IMR-90 (cell line): ENCODE measurements at regions not wholly inside any gene's neighbourhood (a gene's known extent, or its start where the extent isn't known, plus 50 kb on each side); places are given as distances from the start of the nearest gene placed in this dataset.

ENCODE experiments used
- ATAC-seq: fragments of 200-7000 bp; cut with Tn5 transposase; 2 replicates; pipeline ENCODE4 v1.9.1; 2020; ENCODE audit warnings: low read depth, mild to moderate bottlenecking, moderate library complexity
- BruUV-seq: library from RNA; stranded (reverse); fragments of 400-500 nt; replicated peaks from 2 replicates; lab custom pipeline; 2021; lab: Mats Ljungman, UMichigan
- CTCF ChIA-PET: fragments of 300-600 bp; formaldehyde crosslinking; extraction: SDS; loops from one replicate; lab custom pipeline; 2021; ENCODE audit warnings: antibody characterized with exemption; lab: Yijun Ruan, JAX
- POLR2A ChIA-PET: fragments of 300-600 bp; sonication (Branson Sonifier 250); formaldehyde crosslinking; loops from one replicate; lab custom pipeline; 2022; ENCODE audit warnings: antibody characterized with exemption; ENCODE audit not compliant: unreplicated experiment; lab: Charles Lee
- DNase-seq: peaks from one replicate; pipeline ENCODE4 v3.0.0; 2013
- H2AFZ ChIP-seq: replicated peaks from 2 replicates; pipeline ENCODE3; 2013; ENCODE audit warnings: low read length, mild to moderate bottlenecking; ENCODE audit not compliant: poor library complexity
- H2AK5ac ChIP-seq: 2 replicates; pipeline ENCODE4 v1.6.1; 2013; ENCODE audit warnings: low read depth, low read length, inconsistent platforms
- H2AK9ac ChIP-seq: replicated peaks from 2 replicates; pipeline ENCODE3; 2013; ENCODE audit warnings: mild to moderate bottlenecking, low read depth, low read length, moderate library complexity; ENCODE audit not compliant: poor library complexity
- H2BK120ac ChIP-seq: 2 replicates; pipeline ENCODE4 v1.6.1; 2013; ENCODE audit warnings: low read depth, low read length, inconsistent platforms
- H2BK15ac ChIP-seq: 3 replicates; pipeline ENCODE4 v1.6.1; 2013; ENCODE audit warnings: low read depth, low read length, inconsistent platforms
- H2BK20ac ChIP-seq: 2 replicates; pipeline ENCODE4 v1.6.1; 2013; ENCODE audit warnings: low read depth, mild to moderate bottlenecking, inconsistent platforms, low read length, moderate library complexity
- H2BK5ac ChIP-seq: 2 replicates; pipeline ENCODE4 v1.6.1; 2013; ENCODE audit warnings: mild to moderate bottlenecking, low read depth, low read length, inconsistent platforms; ENCODE audit not compliant: poor library complexity, severe bottlenecking
- H3K14ac ChIP-seq: replicated peaks from 2 replicates; pipeline ENCODE4 v1.6.1; 2013; ENCODE audit warnings: low read depth, low read length, inconsistent platforms
- H3K18ac ChIP-seq: 2 replicates; pipeline ENCODE4 v1.6.1; 2013; ENCODE audit warnings: low read depth, low read length, control low read depth
- H3K23ac ChIP-seq: 2 replicates; pipeline ENCODE4 v1.6.1; 2013; ENCODE audit warnings: low read depth, low read length, inconsistent platforms
- H3K27ac ChIP-seq: 2 replicates; pipeline ENCODE4 v1.5.1; 2013; ENCODE audit warnings: mild to moderate bottlenecking, control low read depth, low read length; ENCODE audit not compliant: insufficient read depth
- H3K27me3 ChIP-seq: 2 replicates; pipeline ENCODE4 v1.6.1; 2013; ENCODE audit warnings: low read length; ENCODE audit not compliant: control insufficient read depth, insufficient read depth
- H3K36me3 ChIP-seq: 2 replicates; pipeline ENCODE4 v1.6.1; 2013; ENCODE audit warnings: low read length, mixed read lengths; ENCODE audit not compliant: control insufficient read depth, insufficient read depth
- H3K4ac ChIP-seq: 2 replicates; pipeline ENCODE4 v1.6.1; 2013; ENCODE audit warnings: low read depth, low read length, inconsistent platforms
- H3K4me1 ChIP-seq: 2 replicates; pipeline ENCODE4 v1.6.1; 2013; ENCODE audit warnings: low read length, mixed read lengths; ENCODE audit not compliant: control insufficient read depth, insufficient read depth
- H3K4me2 ChIP-seq: 2 replicates; pipeline ENCODE4 v1.6.1; 2013; ENCODE audit warnings: low read depth, mild to moderate bottlenecking, control low read depth, low read length, moderate library complexity
- H3K4me3 ChIP-seq: 2 replicates; pipeline ENCODE4 v1.5.1; 2013; ENCODE audit warnings: low read depth, mild to moderate bottlenecking, control low read depth, low read length, moderate library complexity; ENCODE audit not compliant: insufficient read depth
- H3K56ac ChIP-seq: 2 replicates; pipeline ENCODE4 v1.6.1; 2013; ENCODE audit warnings: low read length, inconsistent platforms; ENCODE audit not compliant: insufficient read depth; ENCODE audit errors: extremely low read depth
- H3K79me1 ChIP-seq, 2 experiments: 2 replicates each; pipeline ENCODE4 v1.6.1; 2013; ENCODE audit warnings: low read length in 2 of 2, inconsistent platforms in 1 of 2, low read depth in 1 of 2
- H3K9ac ChIP-seq: 2 replicates; pipeline ENCODE4 v1.6.1; 2013; ENCODE audit warnings: low read depth, low read length, control low read depth
- H3K9me1 ChIP-seq: 2 replicates; pipeline ENCODE4 v1.6.1; 2013; ENCODE audit warnings: low read length, inconsistent platforms; ENCODE audit not compliant: insufficient read depth
- H3K9me3 ChIP-seq: 2 replicates; pipeline ENCODE4 v1.6.1; 2013; ENCODE audit warnings: low read length; ENCODE audit not compliant: control insufficient read depth, insufficient read depth
- H4K20me1 ChIP-seq: 2 replicates; pipeline ENCODE4 v1.6.1; 2013; ENCODE audit warnings: low read length, inconsistent platforms; ENCODE audit not compliant: insufficient read depth
- H4K5ac ChIP-seq: 2 replicates; pipeline ENCODE4 v1.6.1; 2013; ENCODE audit warnings: mild to moderate bottlenecking, low read depth, low read length, control low read depth
- H4K8ac ChIP-seq, 2 experiments: 2 replicates each; pipeline ENCODE4 v1.6.1; 2013; ENCODE audit warnings: low read depth in 2 of 2, low read length in 2 of 2, control low read depth in 1 of 2, inconsistent platforms in 1 of 2
- H4K91ac ChIP-seq: 2 replicates; pipeline ENCODE4 v1.6.1; 2013; ENCODE audit warnings: low read depth, low read length, inconsistent platforms; ENCODE audit not compliant: insufficient read depth
- BHLHE40 ChIP-seq: fragments of 150-350 bp; IDR thresholded peaks from 2 replicates; pipeline ENCODE4 v1.6.1; 2016; ENCODE audit warnings: mild to moderate bottlenecking, low read depth, low read length
- CEBPB ChIP-seq: IDR thresholded peaks from 2 replicates; pipeline ENCODE4 v1.6.1; 2012; ENCODE audit warnings: low read depth, low read length, improper control_type of control experiment
- CHD1 ChIP-seq: IDR thresholded peaks from 2 replicates; pipeline ENCODE4 v1.6.1; 2012; ENCODE audit warnings: low read depth, low read length, improper control_type of control experiment
- ELK1 ChIP-seq: fragments of 150-350 bp; IDR thresholded peaks from 2 replicates; pipeline ENCODE4 v1.6.1; 2016; ENCODE audit warnings: low read depth, mild to moderate bottlenecking, low read length, moderate library complexity, borderline replicate concordance
- MXI1 ChIP-seq: IDR thresholded peaks from 2 replicates; pipeline ENCODE4 v1.6.1; 2012; ENCODE audit warnings: low read depth, mild to moderate bottlenecking, low read length, moderate library complexity, borderline replicate concordance
- NFE2L2 ChIP-seq: fragments of 150-350 bp; IDR thresholded peaks from 2 replicates; pipeline ENCODE4 v1.6.1; 2016; ENCODE audit warnings: low read depth, mild to moderate bottlenecking, low read length
- POLR2A ChIP-seq: IDR thresholded peaks from 2 replicates; pipeline ENCODE4 v1.6.1; 2012; ENCODE audit warnings: mild to moderate bottlenecking, low read depth, low read length
- RAD21 ChIP-seq: IDR thresholded peaks from 2 replicates; pipeline ENCODE4 v1.6.1; 2012; ENCODE audit warnings: low read length, improper control_type of control experiment
- RCOR1 ChIP-seq: IDR thresholded peaks from 2 replicates; pipeline ENCODE4 v1.6.1; 2012; ENCODE audit warnings: mild to moderate bottlenecking, low read length, improper control_type of control experiment; ENCODE audit not compliant: insufficient replicate concordance
- WGBS, 2 experiments: methylation state at CpG; one replicate each; pipeline versions ENCODE4 v1.1.5 to v1.1.7; 2013; ENCODE audit warnings: missing lambda C conversion rate in 2 of 2; ENCODE audit not compliant: insufficient read length in 1 of 2; ENCODE audit errors: extremely low coverage in 2 of 2; 5-methylcytosine and 5-hydroxymethylcytosine counted together
- dilution Hi-C: fragments of 300-500 bp; cut with HindIII; formaldehyde crosslinking; loops from one replicate; pipeline ENCODE4 v1.14.3; 2018; ENCODE audit warnings: low sequenced_read_pairs; ENCODE audit not compliant: unreplicated experiment
- in situ Hi-C: fragments of 300-500 bp; cut with MboI; formaldehyde crosslinking; loops from 3 replicates; pipeline ENCODE4 v1.14.3; 2019; ENCODE audit warnings: low sequenced_read_pairs, inconsistent platforms, mixed read lengths
- intact Hi-C: fragments of 100-400 bp; cut with micrococcal nuclease; formaldehyde crosslinking; loops from 2 replicates; pipeline ENCODE4 v1.10.0; 2022
- TF ChIP-seq, protein P1 (sequence below): conservative IDR thresholded peaks from 2 replicates; pipeline ENCODE4 v1.5.1; 2012; ENCODE audit warnings: mild to moderate bottlenecking, low read depth, low read length, improper control_type of control experiment

- Histone ChIP-seq H2AK5ac (no peak overlapping the region), H4K91ac (no peak overlapping the region), H4K20me1 (no peaks in the 10 kb centered on the region), H4K8ac (no peak overlapping the region), H3K9me1 (no peaks in the 10 kb centered on the region), H3K79me1 (no peaks in the 10 kb centered on the region), H3K4ac (no peak overlapping the region), H3K4me3 (no peak overlapping the region), H3K4me2 (no peak overlapping the region), H3K4me1 (no peaks in the 10 kb centered on the region), H2AK9ac (no peak overlapping the region), H3K9ac (no peak overlapping the region), H3K27me3 (peaks cover 2% of the 10 kb centered on the region; the same call in 1 of the 2 replicates), H3K36me3 (no peaks in the 10 kb centered on the region), H3K18ac (no peak overlapping the region), H2BK120ac (no peak overlapping the region), H2BK5ac (no peak overlapping the region), H2BK15ac (no peak overlapping the region), H2AFZ (no peak overlapping the region), H3K23ac (no peak overlapping the region), H3K56ac (no peak overlapping the region), H4K5ac (no peak overlapping the region), H3K27ac (no peak overlapping the region), H3K9me3 (peaks cover 9% of the 10 kb centered on the region), H2BK20ac (no peak overlapping the region), H3K14ac (no peak overlapping the region)
- BruUV-seq: no TSS peak
- CTCF ChIA-PET: interaction anchor here (0.6 to 2.4 kb wide), 3 partner anchors 38 to 163 kb away, joined by 3 to 8 read pairs (median 4); no protein-coding TSS in a partner anchor
- POLR2A ChIA-PET: interaction anchor here (0.6 kb wide), 1 partner anchor 124 kb away, joined by 8 read pairs; no protein-coding TSS in a partner anchor
- intact Hi-C loops (loop anchor here (10.0 kb wide), 2 partner anchors 128 to 538 kb away; partner anchors contain the start of gene RCL1), in situ Hi-C loops (loop anchor here (10.0 kb wide), 2 partner anchors 62 to 158 kb away; partner anchors contain the start of gene JAK2), dilution Hi-C loops (no loop called here)
- ATAC-seq (no peak), DNase-seq (no peak)
- TF ChIP-seq ELK1: no peak
- no peak for TF ChIP-seq MXI1
- TF ChIP-seq RAD21: no peak
- TF ChIP-seq CEBPB: no peak
- TF ChIP-seq BHLHE40: no peak
- no peak for TF ChIP-seq POLR2A
- no peak for TF ChIP-seq RCOR1
- no peak for TF ChIP-seq CHD1
- TF ChIP-seq, protein P1, sequence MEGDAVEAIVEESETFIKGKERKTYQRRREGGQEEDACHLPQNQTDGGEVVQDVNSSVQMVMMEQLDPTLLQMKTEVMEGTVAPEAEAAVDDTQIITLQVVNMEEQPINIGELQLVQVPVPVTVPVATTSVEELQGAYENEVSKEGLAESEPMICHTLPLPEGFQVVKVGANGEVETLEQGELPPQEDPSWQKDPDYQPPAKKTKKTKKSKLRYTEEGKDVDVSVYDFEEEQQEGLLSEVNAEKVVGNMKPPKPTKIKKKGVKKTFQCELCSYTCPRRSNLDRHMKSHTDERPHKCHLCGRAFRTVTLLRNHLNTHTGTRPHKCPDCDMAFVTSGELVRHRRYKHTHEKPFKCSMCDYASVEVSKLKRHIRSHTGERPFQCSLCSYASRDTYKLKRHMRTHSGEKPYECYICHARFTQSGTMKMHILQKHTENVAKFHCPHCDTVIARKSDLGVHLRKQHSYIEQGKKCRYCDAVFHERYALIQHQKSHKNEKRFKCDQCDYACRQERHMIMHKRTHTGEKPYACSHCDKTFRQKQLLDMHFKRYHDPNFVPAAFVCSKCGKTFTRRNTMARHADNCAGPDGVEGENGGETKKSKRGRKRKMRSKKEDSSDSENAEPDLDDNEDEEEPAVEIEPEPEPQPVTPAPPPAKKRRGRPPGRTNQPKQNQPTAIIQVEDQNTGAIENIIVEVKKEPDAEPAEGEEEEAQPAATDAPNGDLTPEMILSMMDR: no peak
- TF ChIP-seq NFE2L2: no peak
- WGBS, 2 experiments: no CpG with 5 or more reads among the region's 1 CpG
These were observed 61.9 kb upstream of the JAK2 start for GRCh38 chr9:4923141-4923540.
